ENCODE measurements at regions not wholly inside any gene's neighbourhood (a gene's known extent, or its start where the extent isn't known, plus 50 kb on each side); places are given as distances from the start of the nearest gene placed in this dataset.

- intact Hi-C loops (cut with DNase I) = no loop called here
- H3K4me1 ChIP-seq (ENCODE audit: control insufficient read depth in 2 of 3, insufficient read depth in 2 of 3, low read depth in 1 of 3, low read length in 3 of 3) = no peaks in the 10 kb centered on the region
- FAIRE-seq (no peak), DNase-seq (no peak)
- H3K9ac ChIP-seq (ENCODE audit: low read length in 3 of 3) = no peak overlapping the region
- no peaks in the 10 kb centered on the region for H3K36me3 ChIP-seq (ENCODE audit: control insufficient read depth in 2 of 3, insufficient read depth in 3 of 3, low read length in 3 of 3)
- H3K27ac ChIP-seq (ENCODE audit: low read depth in 2 of 2, low read length in 2 of 2) = no peak overlapping the region
- no peak overlapping the region for H3K4me3 ChIP-seq (ENCODE audit: low read length in 3 of 3)
- H3K9me3 ChIP-seq (ENCODE audit: control insufficient read depth in 2 of 3, insufficient read depth in 1 of 3, low read length in 3 of 3) = no peaks in the 10 kb centered on the region
- no peak for TF ChIP-seq CTCF (IDR thresholded peaks at IDR 0.05; ENCODE audit: borderline replicate concordance, extremely low read depth, insufficient read depth)
- H3K27me3 ChIP-seq (ENCODE audit: control insufficient read depth, insufficient read depth, low read length) = no peaks in the 10 kb centered on the region
These were observed 176.8 kb downstream of the MELK start for GRCh38 chr9:36749461-36749860.

- TF ChIP-seq CTCF (IDR thresholded peaks at IDR 0.05; ENCODE audit: borderline replicate concordance, extremely low read depth, insufficient read depth) = no peak
- no peaks in the 10 kb centered on the region for H3K4me1 ChIP-seq (ENCODE audit: control insufficient read depth in 2 of 3, insufficient read depth in 2 of 3, low read depth in 1 of 3, low read length in 3 of 3)
- no peaks in the 10 kb centered on the region for H3K27me3 ChIP-seq (ENCODE audit: control insufficient read depth, insufficient read depth, low read length)
- intact Hi-C loops (cut with DNase I) = no loop called here
- no peaks in the 10 kb centered on the region for H3K9me3 ChIP-seq (ENCODE audit: control insufficient read depth in 2 of 3, insufficient read depth in 1 of 3, low read length in 3 of 3)
- FAIRE-seq (no peak), DNase-seq (no peak)
- H3K27ac ChIP-seq (ENCODE audit: low read depth in 2 of 2, low read length in 2 of 2) = no peak overlapping the region
- no peaks in the 10 kb centered on the region for H3K36me3 ChIP-seq (ENCODE audit: control insufficient read depth in 2 of 3, insufficient read depth in 3 of 3, low read length in 3 of 3)
- H3K4me3 ChIP-seq (ENCODE audit: low read length in 3 of 3) = no peak overlapping the region
- H3K9ac ChIP-seq (ENCODE audit: low read length in 3 of 3) = no peak overlapping the region
These were observed 177.9 kb downstream of the MELK start for GRCh38 chr9:36750630-36751029.

- TF ChIP-seq CTCF (IDR thresholded peaks at IDR 0.05; ENCODE audit: borderline replicate concordance, extremely low read depth, insufficient read depth) = no peak
- DNase-seq (no peak), FAIRE-seq (no peak)
- H3K4me1 ChIP-seq (ENCODE audit: control insufficient read depth in 2 of 3, insufficient read depth in 2 of 3, low read depth in 1 of 3, low read length in 3 of 3) = no peaks in the 10 kb centered on the region
- H3K9me3 ChIP-seq (ENCODE audit: control insufficient read depth in 2 of 3, insufficient read depth in 1 of 3, low read length in 3 of 3) = no peaks in the 10 kb centered on the region
- H3K36me3 ChIP-seq (ENCODE audit: control insufficient read depth in 2 of 3, insufficient read depth in 3 of 3, low read length in 3 of 3) = no peaks in the 10 kb centered on the region
- H3K9ac ChIP-seq (ENCODE audit: low read length in 3 of 3) = no peak overlapping the region
- intact Hi-C loops (cut with DNase I) = no loop called here
- H3K4me3 ChIP-seq (ENCODE audit: low read length in 3 of 3) = no peak overlapping the region
- H3K27ac ChIP-seq (ENCODE audit: low read depth in 2 of 2, low read length in 2 of 2) = no peak overlapping the region
- H3K27me3 ChIP-seq (ENCODE audit: control insufficient read depth, insufficient read depth, low read length) = no peaks in the 10 kb centered on the region
These were observed 182.3 kb downstream of the MELK start for GRCh38 chr9:36755019-36755418.

GRCh38 chr9:36759141-36759540 lies 186.4 kb downstream of the MELK start:
- FAIRE-seq = no peak
- H3K27me3 ChIP-seq (ENCODE audit: control insufficient read depth, insufficient read depth, low read length) = peaks cover 2% of the 10 kb centered on the region

More at GRCh38 chr9:36759141-36759540, 186.4 kb downstream of the MELK start:
- TF ChIP-seq CTCF (IDR thresholded peaks at IDR 0.05; ENCODE audit: borderline replicate concordance, extremely low read depth, insufficient read depth) = no peak
- Histone ChIP-seq H3K9me3 (ENCODE audit: control insufficient read depth in 2 of 3, insufficient read depth in 1 of 3, low read length in 3 of 3) (no peaks in the 10 kb centered on the region), H3K9ac (ENCODE audit: low read length in 3 of 3) (no peak overlapping the region), H3K36me3 (ENCODE audit: control insufficient read depth in 2 of 3, insufficient read depth in 3 of 3, low read length in 3 of 3) (no peaks in the 10 kb centered on the region), H3K27ac (ENCODE audit: low read depth in 2 of 2, low read length in 2 of 2) (no peak overlapping the region), H3K4me1 (ENCODE audit: control insufficient read depth in 2 of 3, insufficient read depth in 2 of 3, low read depth in 1 of 3, low read length in 3 of 3) (no peaks in the 10 kb centered on the region), H3K4me3 (ENCODE audit: low read length in 3 of 3) (no peak overlapping the region)
- intact Hi-C loops (cut with DNase I) = no loop called here
- no peak for DNase-seq
